Upper lobe of left lung (tissue), 6 donors: ENCODE measurements at regions not wholly inside any gene's neighbourhood (a gene's known extent, or its start where the extent isn't known, plus 50 kb on each side); places are given as distances from the start of the nearest gene placed in this dataset.

Experiments used
- ATAC-seq, 2 donors: fragments of 200-7000 bp; cut with Tn5 transposase; one replicate each; pipeline ENCODE4 v1.9.1; 2022; ENCODE audit warnings: mild to moderate bottlenecking in 2 of 2, moderate library complexity in 2 of 2; ENCODE audit not compliant: low FRiP score in 2 of 2
- DNase-seq, 2 donors: peaks; one replicate each; pipeline ENCODE4 v3.0.0-alpha.2; 2019 to 2020
- H3K27ac ChIP-seq, 4 donors: fragments of 200-600 bp; sonication (generic); one replicate each; pipeline ENCODE4 v1.5.1; 2016 to 2019
- H3K27me3 ChIP-seq, 4 donors: fragments of 200-600 bp; sonication (generic); one replicate each; pipeline ENCODE4 v1.5.1; 2017 to 2019
- H3K36me3 ChIP-seq, 4 donors: fragments of 200-600 bp; sonication (generic); one replicate each; pipeline ENCODE4 v1.5.1; 2016 to 2019
- H3K4me1 ChIP-seq, 4 donors: fragments of 200-600 bp; sonication (generic); one replicate each; pipeline ENCODE4 v1.5.1; 2018 to 2019
- H3K4me3 ChIP-seq, 4 donors: fragments of 200-600 bp; sonication (generic); one replicate each; pipeline ENCODE4 v1.5.1; 2017 to 2019; ENCODE audit warnings: mild to moderate bottlenecking in 2 of 4, moderate library complexity in 1 of 4
- H3K9me3 ChIP-seq, 4 donors: fragments of 200-600 bp; sonication (generic); one replicate each; pipeline ENCODE4 v1.5.1; 2018 to 2019
- EP300 ChIP-seq, 4 donors: sonication (generic); formaldehyde crosslinking; IDR thresholded peaks; one replicate each; pipeline ENCODE4 v1.5.1; 2017; ENCODE audit warnings: antibody characterized with exemption in 4 of 4, control low read depth in 2 of 4
- POLR2A ChIP-seq, 4 donors: fragments of 450-650 bp; IDR thresholded peaks; one replicate each; pipeline ENCODE4 v1.5.1; 2016 to 2017; ENCODE audit warnings: antibody characterized with exemption in 4 of 4, mild to moderate bottlenecking in 2 of 4
- POLR2AphosphoS5 ChIP-seq, 2 donors: sonication (generic); formaldehyde crosslinking; IDR thresholded peaks; one replicate each; pipeline ENCODE4 v1.5.1; 2017; ENCODE audit warnings: antibody characterized with exemption in 2 of 2
- WGBS, 2 donors: methylation state at CpG; one replicate each; pipeline ENCODE4 v1.1.5; 2017 to 2018; 5-methylcytosine and 5-hydroxymethylcytosine counted together
- TF ChIP-seq, protein P1 (sequence below), 6 experiments: fragments of 450-650 bp in 4 of 6; fragments of 200-600 bp in 2 of 6; sonication (generic) in 2 of 6; IDR thresholded peaks; one replicate each; pipeline ENCODE4 v1.5.1; 2016 to 2019; ENCODE audit warnings: antibody characterized with exemption in 6 of 6
- donor health status: DM: no; HTN: no; CAD: no; lungs with moderate emphysema.
- donor health status: DM: no; HTN: yes; CAD: no; lungs with severe emphysema.

DNA sequence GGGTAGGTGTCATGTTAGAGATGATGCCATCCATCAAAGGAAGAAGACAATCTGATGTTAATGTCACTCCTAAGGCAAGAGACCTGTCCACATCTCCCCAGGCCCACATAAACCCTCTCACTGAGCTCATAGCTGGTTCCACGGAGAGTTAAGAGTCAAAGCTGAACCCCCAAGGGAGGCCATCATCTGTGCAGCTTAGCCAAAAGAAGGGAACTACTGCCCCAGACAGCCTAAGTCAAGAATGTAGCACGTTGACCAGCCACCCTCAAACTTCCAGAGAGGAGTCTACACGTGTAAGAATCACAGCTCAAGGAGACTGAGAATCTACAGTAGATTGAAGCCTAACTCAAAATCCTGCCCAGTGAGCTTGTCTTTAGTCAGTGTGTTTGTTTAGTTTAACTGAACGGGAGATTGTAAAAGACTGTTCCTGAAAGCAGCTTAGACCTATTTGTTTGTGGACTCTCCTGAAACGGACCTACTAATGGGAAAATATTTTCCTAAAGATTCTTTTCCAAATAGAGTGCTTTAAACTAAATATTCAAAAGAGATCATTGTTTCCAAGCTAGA, 192.7 kb upstream of the NFE2L3 start:
- Histone ChIP-seq H3K27ac (no peak overlapping the region), H3K36me3 (no peaks in the 10 kb centered on the region), H3K4me3 (no peak overlapping the region), H3K4me1 (no peaks in the 10 kb centered on the region), H3K27me3 (no peaks in the 10 kb centered on the region), H3K9me3 (no peaks in the 10 kb centered on the region)
- no peak for TF ChIP-seq POLR2A (IDR thresholded peaks at IDR 0.05)
- TF ChIP-seq, protein P1, sequence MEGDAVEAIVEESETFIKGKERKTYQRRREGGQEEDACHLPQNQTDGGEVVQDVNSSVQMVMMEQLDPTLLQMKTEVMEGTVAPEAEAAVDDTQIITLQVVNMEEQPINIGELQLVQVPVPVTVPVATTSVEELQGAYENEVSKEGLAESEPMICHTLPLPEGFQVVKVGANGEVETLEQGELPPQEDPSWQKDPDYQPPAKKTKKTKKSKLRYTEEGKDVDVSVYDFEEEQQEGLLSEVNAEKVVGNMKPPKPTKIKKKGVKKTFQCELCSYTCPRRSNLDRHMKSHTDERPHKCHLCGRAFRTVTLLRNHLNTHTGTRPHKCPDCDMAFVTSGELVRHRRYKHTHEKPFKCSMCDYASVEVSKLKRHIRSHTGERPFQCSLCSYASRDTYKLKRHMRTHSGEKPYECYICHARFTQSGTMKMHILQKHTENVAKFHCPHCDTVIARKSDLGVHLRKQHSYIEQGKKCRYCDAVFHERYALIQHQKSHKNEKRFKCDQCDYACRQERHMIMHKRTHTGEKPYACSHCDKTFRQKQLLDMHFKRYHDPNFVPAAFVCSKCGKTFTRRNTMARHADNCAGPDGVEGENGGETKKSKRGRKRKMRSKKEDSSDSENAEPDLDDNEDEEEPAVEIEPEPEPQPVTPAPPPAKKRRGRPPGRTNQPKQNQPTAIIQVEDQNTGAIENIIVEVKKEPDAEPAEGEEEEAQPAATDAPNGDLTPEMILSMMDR (IDR thresholded peaks at IDR 0.05): no peak
- TF ChIP-seq EP300 (IDR thresholded peaks at IDR 0.05): no peak
- TF ChIP-seq POLR2AphosphoS5 (IDR thresholded peaks at IDR 0.05): no peak
- no peak for DNase-seq
- no peak for ATAC-seq
- 33 to 41% methylated on average over 4 to 5 of the region's 5 CpGs for WGBS, 2 donors

DNA sequence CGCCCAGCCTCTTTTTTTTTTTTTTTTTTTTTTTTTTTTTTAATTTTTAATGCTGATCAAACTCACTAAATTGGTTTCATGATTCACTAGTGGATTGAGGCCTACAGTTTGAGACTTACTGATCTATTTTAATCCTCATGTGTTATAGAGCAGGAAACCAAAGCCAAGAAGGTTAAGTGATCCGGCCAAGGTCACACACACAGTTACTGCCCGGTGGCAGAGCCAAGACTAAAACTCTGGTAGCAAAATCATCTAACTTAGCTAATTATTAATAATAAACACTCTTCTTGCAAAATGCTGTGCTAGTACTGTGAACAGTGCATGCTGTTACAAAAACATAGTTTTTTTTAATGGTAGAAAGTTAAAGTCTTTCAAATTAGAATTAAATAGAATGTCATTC, 188.3 kb upstream of the NFE2L3 start:
- ATAC-seq: no peak
- WGBS, 2 donors: 81 to 86% methylated on average over 3 of the region's 3 CpGs
- no peaks in the 10 kb centered on the region for H3K9me3 ChIP-seq

DNA sequence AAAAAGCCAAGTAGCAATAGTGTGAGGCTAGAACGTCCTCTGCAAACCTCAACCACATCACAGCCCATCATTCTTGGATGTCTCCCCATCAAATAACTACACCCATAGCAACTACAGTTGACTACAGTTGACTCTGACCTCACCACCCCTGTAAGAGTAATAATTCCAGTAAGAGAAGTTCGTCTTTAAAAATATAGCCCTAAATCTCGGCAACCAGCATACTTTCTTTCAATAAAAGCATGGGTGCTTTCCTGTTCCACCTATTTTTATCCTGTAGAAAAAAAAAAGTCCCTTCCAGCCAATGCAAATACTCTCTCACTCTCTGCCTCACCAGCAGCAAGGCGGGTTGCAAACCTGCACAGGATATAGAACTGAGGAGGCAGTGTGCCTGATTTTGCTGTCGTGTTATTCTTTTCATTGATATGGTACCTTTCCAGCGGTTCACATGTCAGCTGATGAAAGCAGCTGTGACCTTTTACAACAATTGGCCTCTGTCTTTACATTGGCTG, 187.5 kb upstream of the NFE2L3 start:
- H3K27ac ChIP-seq: no peak overlapping the region
- WGBS, 2 donors: 57 to 62% methylated on average over 6 of the region's 6 CpGs
- H3K27me3 ChIP-seq: no peaks in the 10 kb centered on the region

More for the DNA sequence above, 188.3 kb upstream of the NFE2L3 start:
- DNase-seq: no peak
- no peak overlapping the region for H3K27ac ChIP-seq
- TF ChIP-seq EP300 (IDR thresholded peaks at IDR 0.05) (no peak), POLR2AphosphoS5 (IDR thresholded peaks at IDR 0.05) (no peak)
- no peaks in the 10 kb centered on the region for H3K27me3 ChIP-seq
- H3K4me3 ChIP-seq: no peak overlapping the region
- H3K36me3 ChIP-seq: no peaks in the 10 kb centered on the region
- peaks cover 0 to 4% (median 0%) of the 10 kb centered on the region in 4 donors for H3K4me1 ChIP-seq

DNA sequence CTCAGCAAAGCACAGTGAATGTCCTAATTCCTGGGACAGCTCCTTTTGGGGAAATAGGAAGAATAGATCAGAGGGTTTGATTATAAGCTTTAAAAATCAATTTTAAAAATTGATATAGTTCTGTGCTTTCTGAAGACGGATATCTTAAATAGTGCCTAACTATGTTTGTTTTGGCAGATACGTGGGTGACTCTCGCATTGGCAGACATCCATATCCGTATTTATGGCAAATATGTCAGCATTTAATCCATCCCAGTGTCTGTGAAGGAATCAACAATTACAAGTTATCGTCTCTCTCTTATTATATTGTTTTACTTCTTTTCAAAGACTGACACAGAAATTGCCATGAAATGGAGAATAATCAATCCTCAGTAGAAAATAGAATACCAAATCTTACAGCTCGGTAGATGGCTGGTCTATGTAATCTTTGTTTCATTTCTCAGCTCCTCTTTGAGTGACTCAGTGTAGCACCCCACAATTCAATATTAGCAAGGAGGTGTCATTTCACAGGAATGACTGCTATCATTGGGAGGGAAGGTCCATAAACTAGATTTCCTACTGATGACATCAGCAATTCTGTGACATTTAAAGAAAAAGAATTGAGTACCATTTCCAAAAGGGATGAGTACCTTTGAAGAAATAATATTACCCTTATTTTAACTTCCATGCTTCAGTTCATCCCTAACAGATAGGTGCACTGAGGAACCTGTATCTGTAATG, 186.4 kb upstream of the NFE2L3 start:
- no peaks in the 10 kb centered on the region for H3K36me3 ChIP-seq
- no peak overlapping the region for H3K27ac ChIP-seq
- TF ChIP-seq, protein P1 (IDR thresholded peaks at IDR 0.05): no peak
- no peak for TF ChIP-seq POLR2A (IDR thresholded peaks at IDR 0.05)
- H3K4me1 ChIP-seq: peaks cover 0 to 4% (median 0%) of the 10 kb centered on the region in 4 donors
- ATAC-seq (no peak), DNase-seq (no peak)
- 62 to 64% methylated on average over 6 of the region's 6 CpGs for WGBS, 2 donors
- no peaks in the 10 kb centered on the region for H3K27me3 ChIP-seq
- H3K9me3 ChIP-seq: no peaks in the 10 kb centered on the region
- H3K4me3 ChIP-seq: no peak overlapping the region

More for the DNA sequence above, 187.5 kb upstream of the NFE2L3 start:
- TF ChIP-seq EP300 (IDR thresholded peaks at IDR 0.05) (no peak), POLR2A (IDR thresholded peaks at IDR 0.05) (no peak), POLR2AphosphoS5 (IDR thresholded peaks at IDR 0.05) (no peak)
- TF ChIP-seq, protein P1 (IDR thresholded peaks at IDR 0.05): no peak
- no peaks in the 10 kb centered on the region for H3K9me3 ChIP-seq
- H3K36me3 ChIP-seq: no peaks in the 10 kb centered on the region
- ATAC-seq: no peak
- DNase-seq: no peak
- H3K4me1 ChIP-seq: peaks cover 0 to 4% (median 0%) of the 10 kb centered on the region in 4 donors
- H3K4me3 ChIP-seq: no peak overlapping the region

DNA sequence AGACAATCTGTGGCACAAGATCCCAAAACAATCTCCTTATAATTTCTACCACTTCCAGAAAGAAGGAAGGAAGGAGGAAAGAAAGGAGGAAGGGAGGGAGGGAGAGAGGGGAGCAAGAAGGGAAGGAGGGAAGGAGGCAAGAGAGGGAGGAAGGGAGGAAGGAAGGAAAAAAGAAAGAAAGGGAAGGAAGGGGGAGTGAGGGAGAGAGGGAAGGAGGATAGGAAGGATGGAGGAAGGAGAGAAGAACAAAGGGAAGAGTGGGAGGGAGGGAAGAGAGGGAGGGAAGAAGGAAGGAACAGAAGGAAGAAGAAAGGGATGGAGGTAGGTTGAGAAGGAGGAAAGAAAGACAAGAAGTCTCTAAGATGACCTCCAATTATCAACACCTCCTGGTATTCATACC, 185.5 kb upstream of the NFE2L3 start:
- H3K9me3 ChIP-seq: no peaks in the 10 kb centered on the region
- no peak for ATAC-seq
- no peak for DNase-seq
- no peak for TF ChIP-seq POLR2A (IDR thresholded peaks at IDR 0.05)
- TF ChIP-seq EP300 (IDR thresholded peaks at IDR 0.05): no peak
- TF ChIP-seq, protein P1 (IDR thresholded peaks at IDR 0.05): no peak
- H3K27me3 ChIP-seq: no peaks in the 10 kb centered on the region
- peaks cover 0 to 4% (median 0%) of the 10 kb centered on the region in 4 donors for H3K4me1 ChIP-seq
- no peak overlapping the region for H3K4me3 ChIP-seq
- H3K36me3 ChIP-seq: no peaks in the 10 kb centered on the region
- no peak overlapping the region for H3K27ac ChIP-seq
